GM12875 (cell line): ENCODE measurements at regions not wholly inside any gene's neighbourhood (a gene's known extent, or its start where the extent isn't known, plus 50 kb on each side); places are given as distances from the start of the nearest gene placed in this dataset.

Source experiments
- H3K4me3 ChIP-seq: one replicate; pipeline ENCODE4 v1.5.1; 2011; ENCODE audit warnings: low read depth, low read length, control low read depth
- CTCF ChIP-seq: IDR thresholded peaks from 2 replicates; pipeline ENCODE4 v1.5.1; 2011; ENCODE audit warnings: low read depth, mild to moderate bottlenecking, control low read depth, inconsistent platforms, low read length, moderate library complexity, borderline replicate concordance; ENCODE audit not compliant: insufficient read depth

- TF ChIP-seq CTCF: no peak
Measured at GRCh38 chr4:18684932-18685331, 663.4 kb upstream of the LCORL start.

GRCh38 chr4:18676526-18676915, 655.0 kb upstream of the LCORL start:
- no peak for TF ChIP-seq CTCF
- no peak overlapping the region for H3K4me3 ChIP-seq

More at GRCh38 chr4:18684932-18685331, 663.4 kb upstream of the LCORL start:
- no peak overlapping the region for H3K4me3 ChIP-seq

GRCh38 chr4:18675586-18676525, 654.3 kb upstream of the LCORL start:
- no peak for TF ChIP-seq CTCF
- no peak overlapping the region for H3K4me3 ChIP-seq

- no peak for TF ChIP-seq CTCF
- no peak overlapping the region for H3K4me3 ChIP-seq
Measured at GRCh38 chr4:18670034-18670433, 648.5 kb upstream of the LCORL start.

GRCh38 chr4:18669390-18669789, 647.8 kb upstream of the LCORL start:
- no peak overlapping the region for H3K4me3 ChIP-seq
- TF ChIP-seq CTCF: no peak

- TF ChIP-seq CTCF: no peak
- no peak overlapping the region for H3K4me3 ChIP-seq
Measured at GRCh38 chr4:18666322-18666721, 644.8 kb upstream of the LCORL start.

- H3K4me3 ChIP-seq: no peak overlapping the region
- no peak for TF ChIP-seq CTCF
Measured at GRCh38 chr4:18664171-18664570, 642.6 kb upstream of the LCORL start.
